ENCODE measurements at regions not wholly inside any gene's neighbourhood (a gene's known extent, or its start where the extent isn't known, plus 50 kb on each side); places are given as distances from the start of the nearest gene placed in this dataset.

DNA sequence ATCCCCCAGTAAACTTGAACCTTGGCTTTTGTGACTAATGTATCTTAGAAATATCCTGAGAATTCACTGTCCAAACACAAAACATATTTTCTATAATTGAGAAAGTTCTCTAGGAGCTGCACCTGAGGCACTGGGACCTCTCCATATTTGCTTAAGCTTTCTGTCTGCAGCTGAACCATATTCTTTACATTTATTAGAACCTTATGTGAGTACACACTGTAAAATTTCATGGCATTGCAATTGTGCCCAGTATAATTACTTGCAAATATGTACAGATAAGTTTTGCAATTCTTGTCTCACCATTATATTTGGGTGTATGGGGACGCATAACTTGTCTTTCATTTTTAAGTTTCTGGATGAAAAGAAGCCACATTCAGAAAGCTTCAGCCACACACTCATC lies 280.7 kb upstream of the KLHL1 start:
- H3K36me3 ChIP-seq = no peaks in the 10 kb centered on the region
- H3K9me3 ChIP-seq = no peaks in the 10 kb centered on the region
- no peak overlapping the region for H3K4me3 ChIP-seq
- DNase-seq (ENCODE audit: low spot score in 2 of 2) = no peak
- no peak overlapping the region for H3K27ac ChIP-seq
- no peaks in the 10 kb centered on the region for H3K4me1 ChIP-seq
- intact Hi-C loops (cut with DNase I) = no loop called here
- no peaks in the 10 kb centered on the region for H3K27me3 ChIP-seq
- TF ChIP-seq, protein P1, sequence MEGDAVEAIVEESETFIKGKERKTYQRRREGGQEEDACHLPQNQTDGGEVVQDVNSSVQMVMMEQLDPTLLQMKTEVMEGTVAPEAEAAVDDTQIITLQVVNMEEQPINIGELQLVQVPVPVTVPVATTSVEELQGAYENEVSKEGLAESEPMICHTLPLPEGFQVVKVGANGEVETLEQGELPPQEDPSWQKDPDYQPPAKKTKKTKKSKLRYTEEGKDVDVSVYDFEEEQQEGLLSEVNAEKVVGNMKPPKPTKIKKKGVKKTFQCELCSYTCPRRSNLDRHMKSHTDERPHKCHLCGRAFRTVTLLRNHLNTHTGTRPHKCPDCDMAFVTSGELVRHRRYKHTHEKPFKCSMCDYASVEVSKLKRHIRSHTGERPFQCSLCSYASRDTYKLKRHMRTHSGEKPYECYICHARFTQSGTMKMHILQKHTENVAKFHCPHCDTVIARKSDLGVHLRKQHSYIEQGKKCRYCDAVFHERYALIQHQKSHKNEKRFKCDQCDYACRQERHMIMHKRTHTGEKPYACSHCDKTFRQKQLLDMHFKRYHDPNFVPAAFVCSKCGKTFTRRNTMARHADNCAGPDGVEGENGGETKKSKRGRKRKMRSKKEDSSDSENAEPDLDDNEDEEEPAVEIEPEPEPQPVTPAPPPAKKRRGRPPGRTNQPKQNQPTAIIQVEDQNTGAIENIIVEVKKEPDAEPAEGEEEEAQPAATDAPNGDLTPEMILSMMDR (IDR thresholded peaks at IDR 0.05) = no peak

DNA sequence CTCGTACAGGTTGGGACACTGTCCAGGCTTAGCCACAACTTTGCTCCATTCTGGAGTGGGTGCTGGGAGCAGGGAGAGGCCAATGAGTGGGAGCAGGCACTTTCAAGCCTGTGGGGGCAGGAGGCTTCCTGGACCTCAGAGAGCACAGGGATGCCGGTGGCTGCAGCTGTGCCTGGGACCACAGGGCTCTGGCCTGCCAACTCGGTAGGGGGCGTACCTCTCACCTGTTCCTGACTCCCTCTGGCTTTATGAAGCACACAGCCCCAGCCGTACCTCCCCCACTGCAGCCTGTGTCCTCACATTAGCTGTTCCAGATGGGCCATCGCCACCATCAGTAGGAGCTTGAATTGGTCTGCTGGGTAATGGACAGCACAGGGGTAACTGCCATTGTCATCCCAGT lies 278.7 kb upstream of the KLHL1 start:
- no peak overlapping the region for H3K27ac ChIP-seq
- no peaks in the 10 kb centered on the region for H3K27me3 ChIP-seq
- H3K4me3 ChIP-seq = no peak overlapping the region
- DNase-seq (ENCODE audit: low spot score in 2 of 2) = no peak
- TF ChIP-seq, protein P1 (IDR thresholded peaks at IDR 0.05) = no peak
- no peaks in the 10 kb centered on the region for H3K36me3 ChIP-seq
- no peaks in the 10 kb centered on the region for H3K4me1 ChIP-seq
- intact Hi-C loops (cut with DNase I) = no loop called here
- H3K9me3 ChIP-seq = no peaks in the 10 kb centered on the region

DNA sequence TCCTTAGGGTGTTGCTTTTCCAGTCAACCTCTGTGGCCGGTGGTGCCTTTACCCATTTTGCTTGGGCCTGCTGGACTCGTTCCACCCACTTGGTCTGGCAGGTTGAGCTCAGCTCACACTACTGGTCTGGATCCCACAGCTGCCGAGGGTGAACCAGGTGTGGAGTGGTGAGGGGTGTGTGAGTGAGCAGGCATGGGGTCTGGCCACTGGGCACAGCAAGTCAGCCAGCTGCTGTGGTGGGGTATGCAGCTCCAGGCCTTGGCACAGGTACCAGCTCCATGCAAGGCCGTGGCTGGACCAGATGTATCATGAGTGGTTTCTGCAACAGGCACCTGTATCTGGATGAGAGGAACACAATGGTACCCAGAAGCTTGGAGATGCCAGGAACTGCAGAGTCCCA lies 277.6 kb upstream of the KLHL1 start:
- DNase-seq (ENCODE audit: low spot score in 2 of 2) = no peak
- no peaks in the 10 kb centered on the region for H3K36me3 ChIP-seq
- intact Hi-C loops (cut with DNase I) = no loop called here

DNA sequence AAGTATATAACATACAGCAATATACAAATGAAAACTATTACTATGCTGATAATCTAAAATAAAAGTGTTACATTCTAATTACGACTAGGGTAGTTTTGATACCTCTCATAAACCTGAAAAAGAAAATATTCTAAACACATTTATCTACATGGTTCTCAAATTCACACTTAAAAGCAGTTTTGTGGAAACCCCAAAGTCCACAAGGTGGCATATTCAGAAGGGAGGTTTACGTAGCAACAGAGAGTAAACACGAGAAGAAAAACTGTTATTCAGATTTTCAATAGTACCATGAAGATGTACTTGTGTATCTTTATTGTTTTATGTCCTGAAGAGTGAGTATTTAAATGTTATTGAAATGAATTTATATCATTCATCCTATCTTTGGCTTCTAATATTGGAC lies 275.9 kb upstream of the KLHL1 start:
- intact Hi-C loops (cut with DNase I) = no loop called here
- TF ChIP-seq, protein P1 (IDR thresholded peaks at IDR 0.05) = no peak
- Histone ChIP-seq H3K9me3 (no peaks in the 10 kb centered on the region), H3K4me3 (no peak overlapping the region), H3K36me3 (no peaks in the 10 kb centered on the region), H3K4me1 (no peaks in the 10 kb centered on the region), H3K27me3 (no peaks in the 10 kb centered on the region), H3K27ac (no peak overlapping the region)
- DNase-seq (ENCODE audit: low spot score in 2 of 2) = no peak

More for the DNA sequence above, 277.6 kb upstream of the KLHL1 start:
- H3K4me1 ChIP-seq = no peaks in the 10 kb centered on the region
- H3K27ac ChIP-seq = no peak overlapping the region
- H3K4me3 ChIP-seq = no peak overlapping the region
- no peaks in the 10 kb centered on the region for H3K9me3 ChIP-seq
- no peaks in the 10 kb centered on the region for H3K27me3 ChIP-seq
- TF ChIP-seq, protein P1 (IDR thresholded peaks at IDR 0.05) = no peak

DNA sequence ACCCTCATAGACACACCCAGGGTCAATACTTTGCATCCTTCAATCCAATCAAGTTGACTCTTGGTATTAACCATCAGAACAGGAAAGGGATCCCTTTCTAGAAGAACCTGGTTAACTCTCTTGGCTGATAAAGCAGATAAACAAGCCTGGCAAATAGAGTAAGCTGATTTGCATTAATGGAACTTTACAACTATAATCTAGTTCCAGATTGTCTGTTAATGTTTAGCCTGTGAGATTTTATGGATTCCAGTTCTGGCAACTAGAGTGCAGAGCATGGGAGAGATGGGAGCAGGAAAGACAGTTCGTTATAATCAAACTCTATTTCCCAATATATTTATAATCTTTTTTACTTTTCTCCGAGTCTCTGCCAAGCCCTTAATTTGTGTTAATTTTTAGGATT lies 272.6 kb upstream of the KLHL1 start:
- Histone ChIP-seq H3K27me3 (no peaks in the 10 kb centered on the region), H3K4me1 (no peaks in the 10 kb centered on the region), H3K4me3 (no peak overlapping the region), H3K9me3 (no peaks in the 10 kb centered on the region), H3K36me3 (no peaks in the 10 kb centered on the region), H3K27ac (no peak overlapping the region)
- intact Hi-C loops (cut with DNase I) = no loop called here
- TF ChIP-seq, protein P1 (IDR thresholded peaks at IDR 0.05) = no peak
- no peak for DNase-seq (ENCODE audit: low spot score in 2 of 2)

DNA sequence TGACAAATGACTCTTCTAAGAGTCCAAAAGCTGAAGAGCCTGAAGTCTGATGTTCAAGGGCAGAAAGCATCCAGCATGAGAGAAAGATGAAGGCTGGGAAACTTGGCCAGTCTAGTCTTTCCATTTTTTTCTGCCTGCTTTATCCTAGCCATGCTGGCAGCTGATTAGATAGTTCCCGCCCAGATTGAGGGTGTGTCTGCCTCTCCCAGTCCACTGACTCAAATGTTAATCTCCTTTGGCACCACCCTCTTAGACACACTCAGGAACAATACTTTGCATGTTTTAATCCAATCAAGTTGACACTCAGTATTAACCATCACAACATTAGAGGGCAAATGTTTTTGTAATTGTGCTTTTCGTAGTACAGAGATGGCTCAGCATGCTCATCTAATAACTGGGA lies 267.5 kb upstream of the KLHL1 start:
- DNase-seq (ENCODE audit: low spot score in 2 of 2) = no peak
- Histone ChIP-seq H3K27me3 (no peaks in the 10 kb centered on the region), H3K27ac (no peak overlapping the region), H3K36me3 (no peaks in the 10 kb centered on the region), H3K9me3 (no peaks in the 10 kb centered on the region), H3K4me3 (no peak overlapping the region), H3K4me1 (no peaks in the 10 kb centered on the region)
- intact Hi-C loops (cut with DNase I) = no loop called here
- TF ChIP-seq, protein P1 (IDR thresholded peaks at IDR 0.05) = no peak

Data from ascending aorta (tissue), 2 donors.